ENCODE measurements at regions not wholly inside any gene's neighbourhood (a gene's known extent, or its start where the extent isn't known, plus 50 kb on each side); places are given as distances from the start of the nearest gene placed in this dataset.
A peak's percentile ranks its signal among the peaks of the same experiment; 100 is the strongest.

- TF ChIP-seq CTCF (IDR thresholded peaks at IDR 0.05; ENCODE audit: unreplicated experiment): no peak
- H3K9me3 Mint-ChIP-seq (ENCODE audit: unreplicated experiment): no peaks in the 10 kb centered on the region
- peaks cover 49% of the 10 kb centered on the region for H3K4me1 Mint-ChIP-seq (ENCODE audit: unreplicated experiment)
- H3K27me3 Mint-ChIP-seq (ENCODE audit: unreplicated experiment): no peaks in the 10 kb centered on the region
- peak overlapping the region; percentile 96 for H3K27ac Mint-ChIP-seq (ENCODE audit: unreplicated experiment)
- no peak overlapping the region for H3K4me3 Mint-ChIP-seq (ENCODE audit: unreplicated experiment)
- DNase-seq (ENCODE audit: low spot score): no peak
- H3K36me3 Mint-ChIP-seq (ENCODE audit: low read depth, unreplicated experiment): no peaks in the 10 kb centered on the region
Observed at GRCh38 chr1:60949826-60950197, 132.5 kb upstream of the NFIA start.

- Mint-ChIP-seq H3K27ac (ENCODE audit: unreplicated experiment) (peak overlapping the region; percentile 96), H3K27me3 (ENCODE audit: unreplicated experiment) (no peaks in the 10 kb centered on the region), H3K4me1 (ENCODE audit: unreplicated experiment) (peaks cover 49% of the 10 kb centered on the region), H3K4me3 (ENCODE audit: unreplicated experiment) (peak overlapping the region; percentile 81), H3K36me3 (ENCODE audit: low read depth, unreplicated experiment) (no peaks in the 10 kb centered on the region), H3K9me3 (ENCODE audit: unreplicated experiment) (no peaks in the 10 kb centered on the region)
- TF ChIP-seq CTCF (IDR thresholded peaks at IDR 0.05; ENCODE audit: unreplicated experiment): no peak
- DNase-seq (ENCODE audit: low spot score): peak; percentile 59
Observed at GRCh38 chr1:60949154-60949825, 133.1 kb upstream of the NFIA start.

GRCh38 chr1:60948486-60948885 is 133.9 kb upstream of the NFIA start:
- H3K4me1 Mint-ChIP-seq (ENCODE audit: unreplicated experiment): peaks cover 52% of the 10 kb centered on the region
- no peak for DNase-seq (ENCODE audit: low spot score)
- no peak overlapping the region for H3K4me3 Mint-ChIP-seq (ENCODE audit: unreplicated experiment)
- no peaks in the 10 kb centered on the region for H3K27me3 Mint-ChIP-seq (ENCODE audit: unreplicated experiment)
- H3K27ac Mint-ChIP-seq (ENCODE audit: unreplicated experiment): peak overlapping the region; percentile 96
- no peaks in the 10 kb centered on the region for H3K36me3 Mint-ChIP-seq (ENCODE audit: low read depth, unreplicated experiment)
- no peak for TF ChIP-seq CTCF (IDR thresholded peaks at IDR 0.05; ENCODE audit: unreplicated experiment)
- H3K9me3 Mint-ChIP-seq (ENCODE audit: unreplicated experiment): no peaks in the 10 kb centered on the region

DNA sequence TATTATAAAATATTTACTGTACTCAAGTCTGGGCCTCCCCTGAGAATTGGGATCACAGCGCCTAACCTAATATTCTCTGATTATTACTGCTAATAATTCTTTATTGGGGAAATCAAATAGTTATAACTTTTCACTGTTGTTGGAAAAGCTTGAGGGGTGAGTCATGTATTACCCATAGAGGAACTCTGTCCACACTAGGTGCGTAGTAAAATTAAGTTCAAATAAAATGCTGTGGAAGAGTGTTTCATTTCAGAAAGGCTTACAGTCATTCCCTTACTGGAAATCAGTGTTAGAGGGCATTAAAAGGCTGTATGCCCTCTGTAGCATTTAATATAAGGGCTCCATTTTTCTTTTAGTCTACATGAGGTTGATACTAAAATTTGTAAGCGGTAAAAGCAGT is 135.0 kb upstream of the NFIA start:
- no peak for TF ChIP-seq CTCF (IDR thresholded peaks at IDR 0.05; ENCODE audit: unreplicated experiment)
- Mint-ChIP-seq H3K4me1 (ENCODE audit: unreplicated experiment) (peaks cover 54% of the 10 kb centered on the region), H3K27me3 (ENCODE audit: unreplicated experiment) (no peaks in the 10 kb centered on the region), H3K4me3 (ENCODE audit: unreplicated experiment) (no peak overlapping the region), H3K9me3 (ENCODE audit: unreplicated experiment) (no peaks in the 10 kb centered on the region), H3K36me3 (ENCODE audit: low read depth, unreplicated experiment) (no peaks in the 10 kb centered on the region), H3K27ac (ENCODE audit: unreplicated experiment) (no peak overlapping the region)
- no peak for DNase-seq (ENCODE audit: low spot score)

DNA sequence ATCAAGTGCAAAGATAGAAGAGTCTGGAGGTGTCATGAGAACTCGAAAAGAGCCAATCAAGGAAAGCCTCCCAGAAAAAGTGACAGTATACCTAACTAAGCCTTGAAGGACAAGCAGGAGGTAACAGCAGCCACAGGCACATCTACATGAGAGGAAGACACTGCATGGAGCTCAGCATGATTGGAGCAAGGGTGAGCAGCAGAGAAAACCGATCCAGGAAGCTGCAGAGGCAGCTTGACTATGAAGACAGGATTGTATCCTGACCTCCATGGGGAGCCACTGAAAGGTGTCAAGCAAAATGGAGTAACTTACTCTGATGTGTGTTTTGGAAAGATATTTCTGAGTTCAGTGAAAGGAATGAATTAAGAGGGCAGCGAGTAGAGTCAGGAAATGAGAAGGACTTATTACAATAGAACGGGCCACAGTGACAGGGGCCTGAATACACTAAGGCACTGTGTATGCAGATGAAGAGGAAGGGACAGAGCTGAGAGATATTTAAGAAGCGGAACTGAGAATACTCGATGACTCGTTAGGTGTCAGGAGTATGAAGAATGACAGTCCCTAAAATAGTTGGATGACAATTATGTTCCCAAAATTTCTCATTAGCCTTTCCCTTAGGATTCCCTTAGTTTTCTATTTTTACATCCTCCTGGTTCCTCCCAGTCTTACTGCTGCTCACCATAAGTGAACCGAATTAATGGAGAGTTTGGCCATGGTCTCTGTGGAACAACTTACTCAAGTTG is 139.3 kb upstream of the NFIA start:
- no peak for TF ChIP-seq CTCF (IDR thresholded peaks at IDR 0.05; ENCODE audit: unreplicated experiment)
- Mint-ChIP-seq H3K36me3 (ENCODE audit: low read depth, unreplicated experiment) (no peaks in the 10 kb centered on the region), H3K4me3 (ENCODE audit: unreplicated experiment) (no peak overlapping the region), H3K9me3 (ENCODE audit: unreplicated experiment) (no peaks in the 10 kb centered on the region), H3K4me1 (ENCODE audit: unreplicated experiment) (peaks cover 42% of the 10 kb centered on the region), H3K27me3 (ENCODE audit: unreplicated experiment) (no peaks in the 10 kb centered on the region), H3K27ac (ENCODE audit: unreplicated experiment) (no peak overlapping the region)
- no peak for DNase-seq (ENCODE audit: low spot score)

Measured in endothelial cell (in vitro differentiated cells).